Peyer's patch (tissue), 4 donors: ENCODE measurements at regions not wholly inside any gene's neighbourhood (a gene's known extent, or its start where the extent isn't known, plus 50 kb on each side); places are given as distances from the start of the nearest gene placed in this dataset.

Experiments used
- POLR2A ChIP-seq, 2 donors: fragments of 450-650 bp; IDR thresholded peaks; one replicate each; pipeline ENCODE4 v1.5.1; 2017; ENCODE audit warnings: antibody characterized with exemption in 2 of 2, mild to moderate bottlenecking in 2 of 2, moderate library complexity in 2 of 2
- TF ChIP-seq, protein P1 (sequence below), 6 experiments: fragments of 450-650 bp in 4 of 6; fragments of 200-600 bp in 2 of 6; sonication (generic) in 1 of 6; IDR thresholded peaks; one replicate each; pipeline ENCODE4 v1.5.1; 2017 to 2019; ENCODE audit warnings: antibody characterized with exemption in 6 of 6, mild to moderate bottlenecking in 3 of 6, moderate library complexity in 1 of 6

DNA sequence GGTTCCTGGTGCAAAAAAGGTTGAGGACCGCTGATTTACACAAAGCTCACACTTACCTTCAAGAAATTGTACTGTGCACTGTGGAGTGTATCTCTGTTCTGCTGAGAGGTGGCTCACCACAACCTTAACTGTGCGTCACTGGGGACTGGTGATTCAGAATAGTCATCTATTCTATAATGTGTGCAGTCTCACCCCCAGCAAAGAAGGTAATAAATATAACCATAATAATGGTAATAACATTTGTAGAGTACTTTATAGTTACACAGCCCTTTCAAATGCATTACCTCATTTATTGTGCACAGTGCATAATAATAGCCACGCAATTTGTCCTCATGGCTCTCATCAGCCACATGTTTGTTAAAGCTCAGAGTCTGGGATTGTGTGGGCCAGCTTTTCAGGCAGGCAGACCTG, 59.4 kb upstream of the DUSP10 start:
- TF ChIP-seq, protein P1, sequence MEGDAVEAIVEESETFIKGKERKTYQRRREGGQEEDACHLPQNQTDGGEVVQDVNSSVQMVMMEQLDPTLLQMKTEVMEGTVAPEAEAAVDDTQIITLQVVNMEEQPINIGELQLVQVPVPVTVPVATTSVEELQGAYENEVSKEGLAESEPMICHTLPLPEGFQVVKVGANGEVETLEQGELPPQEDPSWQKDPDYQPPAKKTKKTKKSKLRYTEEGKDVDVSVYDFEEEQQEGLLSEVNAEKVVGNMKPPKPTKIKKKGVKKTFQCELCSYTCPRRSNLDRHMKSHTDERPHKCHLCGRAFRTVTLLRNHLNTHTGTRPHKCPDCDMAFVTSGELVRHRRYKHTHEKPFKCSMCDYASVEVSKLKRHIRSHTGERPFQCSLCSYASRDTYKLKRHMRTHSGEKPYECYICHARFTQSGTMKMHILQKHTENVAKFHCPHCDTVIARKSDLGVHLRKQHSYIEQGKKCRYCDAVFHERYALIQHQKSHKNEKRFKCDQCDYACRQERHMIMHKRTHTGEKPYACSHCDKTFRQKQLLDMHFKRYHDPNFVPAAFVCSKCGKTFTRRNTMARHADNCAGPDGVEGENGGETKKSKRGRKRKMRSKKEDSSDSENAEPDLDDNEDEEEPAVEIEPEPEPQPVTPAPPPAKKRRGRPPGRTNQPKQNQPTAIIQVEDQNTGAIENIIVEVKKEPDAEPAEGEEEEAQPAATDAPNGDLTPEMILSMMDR (IDR thresholded peaks at IDR 0.05) = no peak
- no peak for TF ChIP-seq POLR2A (IDR thresholded peaks at IDR 0.05)
